EH (cell line): ENCODE measurements at regions not wholly inside any gene's neighbourhood (a gene's known extent, or its start where the extent isn't known, plus 50 kb on each side); places are given as distances from the start of the nearest gene placed in this dataset.

ENCODE experiments used
- DNase-seq: peaks from one replicate; pipeline ENCODE4 v3.0.0-alpha.2; 2015; ENCODE audit warnings: low read depth

DNA sequence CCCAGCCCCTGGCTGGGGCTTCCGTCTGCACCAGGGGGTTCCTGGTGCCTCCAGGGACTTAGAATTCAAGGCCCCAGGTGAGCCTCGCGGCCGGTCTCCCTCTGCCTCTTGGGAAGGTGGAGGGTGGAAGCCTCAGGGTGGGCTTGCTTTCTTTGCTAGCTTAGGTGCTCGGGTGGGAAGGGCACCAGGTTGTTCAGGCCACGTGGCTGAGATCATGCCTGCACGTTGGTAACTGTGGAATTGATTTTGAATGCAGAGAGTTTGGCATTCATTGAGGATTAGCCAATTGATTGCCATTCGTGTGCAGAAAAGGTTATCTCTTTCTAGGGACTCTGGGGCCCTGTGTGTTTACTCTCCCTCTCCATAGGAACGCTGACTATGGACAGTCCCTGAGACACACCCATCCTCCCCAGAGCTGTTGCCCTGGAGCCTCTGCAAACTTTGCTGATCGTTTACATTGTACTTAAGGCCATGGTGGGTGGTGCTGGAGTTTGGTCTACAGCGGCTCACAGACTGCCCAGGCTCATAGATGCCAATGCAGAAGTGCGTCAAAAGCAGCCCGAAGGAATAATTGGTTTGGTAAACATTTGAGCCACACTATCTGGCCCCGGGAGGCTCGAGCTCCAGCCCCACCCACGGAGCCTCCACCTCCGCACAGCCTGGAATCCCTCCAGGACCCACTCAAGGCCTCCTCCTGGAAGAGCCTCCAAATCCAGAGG lies 1457.7 kb downstream of the BRD1 start:
- DNase-seq: no peak

DNA sequence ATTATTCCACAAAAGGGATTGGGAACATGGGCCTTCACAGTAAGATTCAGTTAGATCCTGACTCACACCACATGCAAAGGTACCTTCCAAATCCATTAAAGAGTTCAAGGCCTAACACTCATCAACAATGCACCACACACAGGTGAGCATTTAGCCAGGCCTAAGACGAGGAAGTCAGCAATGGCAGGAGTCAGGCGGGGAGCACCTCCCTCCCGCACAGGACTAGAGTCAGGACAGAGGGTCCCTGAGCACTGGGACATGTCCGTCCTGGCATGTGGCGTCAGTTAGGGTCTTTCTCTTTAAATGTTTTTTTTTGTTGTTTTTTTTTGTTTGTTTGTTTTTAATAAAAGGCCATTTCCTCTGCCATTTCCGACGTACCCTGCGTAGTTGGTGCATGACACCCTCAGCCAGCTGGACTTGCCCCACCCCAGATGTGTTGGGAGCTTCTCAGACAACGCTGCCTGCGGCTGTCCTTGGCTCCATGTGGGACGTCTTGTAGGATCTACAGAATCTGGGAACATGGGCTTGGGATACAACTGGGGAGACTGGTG lies 1458.6 kb downstream of the BRD1 start:
- DNase-seq: no peak

DNA sequence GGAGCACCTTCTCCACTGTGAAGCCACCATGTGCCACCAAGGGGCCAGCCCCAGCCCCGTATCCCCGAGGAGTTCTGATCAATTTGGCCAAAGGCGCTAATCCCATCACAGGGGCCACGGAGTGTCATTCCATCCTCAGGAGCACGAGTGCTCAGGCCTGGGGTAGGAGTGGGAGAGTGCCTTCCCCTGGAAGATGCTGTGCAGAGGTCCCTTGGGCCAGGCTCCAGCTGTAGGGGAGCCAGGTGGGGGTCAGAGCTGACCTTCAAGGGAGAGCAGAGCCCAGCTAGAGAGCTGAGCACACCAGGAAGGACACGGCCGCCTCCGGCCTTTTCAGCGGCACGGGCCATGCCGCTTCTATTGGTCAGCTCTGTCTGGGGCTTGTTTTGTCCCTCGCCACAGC lies 1459.9 kb downstream of the BRD1 start:
- no peak for DNase-seq

DNA sequence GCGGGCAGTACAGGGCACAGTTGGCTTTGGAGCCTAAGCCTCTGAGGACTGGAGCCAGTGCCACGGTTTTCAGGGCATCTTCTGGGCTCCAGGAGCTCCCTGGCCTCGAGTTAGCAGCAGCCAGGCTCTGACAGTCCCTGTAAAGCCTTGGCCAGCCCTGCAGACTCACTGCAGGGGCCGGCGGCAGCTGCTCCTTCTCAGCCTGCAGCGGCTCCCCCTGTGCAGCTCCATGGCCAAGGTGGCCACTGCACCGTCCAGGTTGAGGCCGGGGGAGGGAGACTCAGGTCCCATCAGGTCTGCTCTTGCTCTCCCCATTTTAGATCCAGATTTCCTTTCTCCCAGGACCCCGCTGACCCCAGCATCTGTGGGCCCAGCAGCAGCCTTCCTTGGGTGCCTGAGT lies 1461.1 kb downstream of the BRD1 start:
- no peak for DNase-seq

DNA sequence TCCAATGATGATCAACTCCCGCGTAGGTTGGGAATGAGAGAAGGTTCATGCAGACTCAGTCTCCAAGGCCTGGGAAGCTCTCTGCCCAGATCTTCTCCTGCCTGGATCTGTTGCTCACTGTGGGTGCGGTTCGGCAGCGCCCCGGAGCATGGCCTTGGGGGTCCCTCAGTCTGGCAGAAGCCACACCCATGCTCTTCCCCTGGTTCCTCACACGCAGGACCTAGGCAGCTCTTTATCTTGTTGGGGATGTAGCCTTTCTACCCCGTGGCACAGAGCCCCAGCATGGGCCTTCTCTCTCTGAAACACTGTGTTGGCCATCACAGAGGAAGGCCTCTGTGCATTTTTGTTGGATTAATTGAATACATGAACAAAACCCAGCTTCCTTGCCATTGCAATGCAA lies 1461.6 kb downstream of the BRD1 start:
- DNase-seq: no peak

DNA sequence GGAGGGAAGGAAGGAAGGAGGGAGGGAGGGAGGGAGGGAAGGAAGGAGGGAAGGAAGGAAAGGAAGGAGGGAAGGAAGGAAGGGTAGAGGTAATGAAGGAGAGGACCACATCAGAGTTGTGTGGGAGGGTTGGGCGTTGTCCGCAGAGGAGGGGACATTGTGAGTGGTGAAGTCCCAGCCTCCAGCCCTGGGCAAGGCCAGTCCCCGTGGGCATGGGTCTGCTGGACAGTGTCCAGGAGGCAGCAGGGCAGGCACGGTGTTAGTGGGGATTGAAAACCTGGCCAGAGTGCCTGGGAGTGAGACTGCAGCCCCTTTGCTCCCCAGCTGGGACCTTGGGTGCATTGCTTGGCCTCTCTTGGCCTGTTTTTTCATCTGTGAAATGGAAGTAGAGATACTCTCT lies 1462.3 kb downstream of the BRD1 start:
- DNase-seq: no peak

DNA sequence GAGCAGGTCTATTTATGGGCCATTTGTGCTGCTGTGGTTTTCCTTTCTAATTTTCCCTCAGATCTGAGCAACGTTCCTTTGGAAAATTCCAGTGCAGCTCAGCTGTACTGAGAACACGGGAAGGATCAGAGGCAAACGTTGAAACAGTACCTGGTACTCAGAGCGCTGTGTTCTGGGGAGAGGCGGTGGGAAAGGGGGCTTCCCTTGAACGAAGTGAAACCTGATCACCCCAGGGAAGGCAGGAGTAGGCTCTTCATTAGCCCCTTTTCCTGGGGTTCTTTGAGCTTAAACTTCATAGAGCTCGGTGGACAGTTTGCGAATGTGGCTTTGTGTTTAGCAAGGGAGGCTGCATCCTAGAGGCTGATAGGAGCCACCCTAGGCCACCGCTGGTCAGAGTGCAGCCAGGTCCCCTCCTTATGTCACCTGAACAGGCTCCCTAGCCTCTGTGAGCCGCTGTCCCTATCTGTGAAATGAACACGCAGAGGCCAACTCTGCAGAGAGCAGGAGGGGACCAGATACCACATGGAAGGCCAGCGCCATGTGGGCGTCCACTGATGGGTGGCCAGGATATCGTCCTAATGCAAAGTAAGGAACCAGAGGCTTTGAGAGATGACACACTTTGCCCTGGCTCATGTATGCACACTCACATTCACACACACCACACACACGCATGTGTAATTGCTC lies 1464.8 kb downstream of the BRD1 start:
- DNase-seq: no peak

DNA sequence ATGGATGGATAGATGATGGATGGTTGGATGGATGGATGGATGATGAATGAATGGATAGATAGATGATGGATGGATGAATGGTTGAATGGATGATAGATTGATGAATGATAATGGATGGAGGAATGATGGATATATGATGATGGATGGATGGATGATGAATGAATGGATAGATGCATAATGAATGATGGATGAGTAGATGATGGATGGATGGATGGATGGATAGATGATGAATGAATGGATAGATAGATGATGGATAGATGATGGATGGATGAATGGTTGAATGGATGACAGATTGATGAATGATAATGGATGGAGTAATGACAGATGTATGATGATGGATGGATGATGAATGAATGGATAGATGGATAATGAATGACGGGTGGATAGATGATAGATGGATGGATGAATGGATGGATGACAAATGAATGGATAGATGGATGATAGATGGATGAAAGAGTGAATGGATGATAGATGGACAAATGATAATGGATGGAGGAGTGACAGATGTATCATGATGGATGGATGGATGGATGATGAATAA lies 1466.5 kb downstream of the BRD1 start:
- no peak for DNase-seq

DNA sequence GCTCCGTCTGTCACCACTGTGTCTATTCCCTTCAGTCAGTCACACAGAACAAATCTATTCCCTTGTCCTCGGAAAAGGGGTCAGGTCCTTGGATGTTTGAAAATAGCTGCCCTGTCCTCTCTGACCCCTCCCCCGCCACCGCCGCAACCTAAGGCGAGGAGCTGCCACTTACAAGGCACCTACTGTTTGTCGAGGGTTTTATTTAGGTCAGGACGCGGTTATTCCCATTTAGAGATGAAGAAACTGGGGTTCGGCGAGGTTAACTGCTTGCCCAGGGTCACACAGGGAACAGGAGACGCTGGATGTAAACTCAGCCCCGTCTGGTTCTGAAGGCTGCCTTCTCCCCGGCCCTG lies 1468.1 kb downstream of the BRD1 start:
- no peak for DNase-seq

DNA sequence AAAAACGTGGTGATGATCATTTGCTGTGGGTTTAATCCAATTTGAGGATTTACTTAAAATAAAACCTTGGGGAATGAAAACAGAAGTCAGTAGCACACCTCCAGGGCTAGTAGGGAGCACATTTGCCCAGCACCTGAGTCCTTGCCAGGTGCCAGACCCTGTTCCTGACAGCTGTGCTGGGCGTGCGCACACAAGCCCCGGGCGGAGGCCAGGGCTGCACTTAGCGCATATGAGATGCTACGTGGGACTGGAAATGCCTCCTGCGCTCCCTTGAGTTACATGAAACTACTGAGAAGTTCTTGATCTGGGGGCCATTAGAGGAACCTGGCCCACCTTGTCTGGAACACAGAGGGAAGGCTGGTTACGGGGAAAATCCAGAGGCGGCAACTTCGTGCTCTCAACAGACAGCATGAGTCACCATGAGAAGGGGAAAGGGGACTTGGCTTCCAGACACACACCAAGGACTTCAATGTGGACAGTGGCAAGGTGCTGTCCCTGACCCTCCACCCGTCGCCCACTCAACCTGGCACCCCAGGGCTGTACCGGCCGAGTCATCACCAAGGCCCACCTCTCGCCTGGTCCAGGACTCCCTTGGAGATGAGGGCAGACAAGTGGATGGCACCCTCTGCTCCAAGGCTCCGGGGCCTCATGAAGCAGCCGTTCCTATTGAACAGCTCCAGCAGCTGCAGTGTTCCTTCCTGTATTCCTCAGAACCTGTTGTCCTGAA lies 1468.6 kb downstream of the BRD1 start:
- DNase-seq: no peak

DNA sequence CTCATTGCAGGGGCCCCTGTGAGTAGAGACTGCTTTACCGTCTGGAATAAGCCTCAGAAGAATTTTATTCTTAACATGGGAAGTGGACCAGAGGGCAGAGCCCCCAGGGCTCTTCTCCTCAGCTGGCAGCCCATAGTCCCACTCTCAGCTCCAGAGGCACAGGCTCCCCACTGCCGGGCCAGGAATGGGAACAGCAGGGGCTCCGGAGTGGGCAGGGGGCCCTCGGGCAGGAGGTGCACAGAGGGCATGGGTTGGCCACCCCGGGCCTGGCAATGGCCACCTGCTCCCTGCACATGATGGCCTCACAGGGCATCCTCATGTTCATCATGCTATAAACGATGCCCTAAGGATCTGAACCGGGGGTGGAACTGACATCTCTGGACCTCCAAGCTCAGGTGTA lies 1469.7 kb downstream of the BRD1 start:
- no peak for DNase-seq

DNA sequence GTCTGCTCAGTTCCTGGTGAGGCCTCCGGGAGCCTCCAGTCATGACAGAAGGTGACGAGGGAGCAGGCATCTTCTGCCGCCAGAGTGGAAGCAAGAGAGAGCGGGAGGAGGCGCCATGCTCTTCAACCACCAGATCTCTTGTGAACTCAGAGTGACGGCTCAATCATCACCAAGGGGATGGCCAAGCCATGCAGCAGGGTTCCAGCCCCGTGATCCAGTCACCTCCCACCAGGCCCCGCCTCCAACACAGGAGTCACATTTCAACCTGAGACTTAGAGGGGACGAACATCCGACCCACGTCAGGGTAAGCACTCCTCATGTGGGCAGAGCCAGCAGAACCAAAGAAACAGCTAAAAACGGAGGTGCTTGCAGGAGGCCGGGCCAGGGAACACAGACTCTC lies 1470.5 kb downstream of the BRD1 start:
- no peak for DNase-seq

DNA sequence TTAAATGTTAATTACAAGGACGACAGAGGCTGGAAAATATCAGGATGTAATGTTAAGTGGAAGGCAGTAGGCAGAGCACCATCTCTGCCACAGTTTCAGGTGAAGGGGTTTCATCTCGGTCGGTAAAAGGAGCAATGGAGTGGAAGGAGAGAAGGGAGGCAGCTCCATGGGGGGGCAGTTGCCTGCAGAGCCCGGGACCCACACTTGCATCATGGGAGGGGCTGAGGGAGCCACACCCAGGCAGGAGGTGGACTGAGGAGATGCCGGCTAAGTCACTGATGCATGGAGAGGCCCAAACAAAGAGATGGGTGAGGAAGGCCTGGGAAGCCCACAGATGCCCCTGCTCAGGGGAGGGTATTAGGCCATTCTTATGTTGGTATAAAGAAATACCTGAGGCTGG lies 1470.9 kb downstream of the BRD1 start:
- no peak for DNase-seq

DNA sequence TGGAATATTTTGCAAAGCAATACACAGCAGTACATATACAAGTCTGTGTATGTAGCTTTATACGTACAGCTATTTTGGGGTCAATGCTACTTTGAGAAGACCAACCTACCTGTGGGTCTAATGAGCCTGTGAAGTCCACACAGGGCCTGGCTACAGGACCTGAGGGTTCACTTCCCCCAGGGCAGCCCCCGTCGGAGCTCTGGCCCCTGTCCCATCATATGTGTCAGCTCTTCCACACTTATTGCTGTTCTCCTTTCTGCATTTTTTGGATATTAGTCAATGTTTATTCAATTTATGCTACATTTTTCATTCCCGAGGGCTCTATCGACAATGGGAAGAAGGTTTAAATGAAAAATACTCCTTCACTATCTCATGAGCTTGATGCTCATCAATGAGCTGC lies 1473.6 kb downstream of the BRD1 start:
- DNase-seq: no peak

DNA sequence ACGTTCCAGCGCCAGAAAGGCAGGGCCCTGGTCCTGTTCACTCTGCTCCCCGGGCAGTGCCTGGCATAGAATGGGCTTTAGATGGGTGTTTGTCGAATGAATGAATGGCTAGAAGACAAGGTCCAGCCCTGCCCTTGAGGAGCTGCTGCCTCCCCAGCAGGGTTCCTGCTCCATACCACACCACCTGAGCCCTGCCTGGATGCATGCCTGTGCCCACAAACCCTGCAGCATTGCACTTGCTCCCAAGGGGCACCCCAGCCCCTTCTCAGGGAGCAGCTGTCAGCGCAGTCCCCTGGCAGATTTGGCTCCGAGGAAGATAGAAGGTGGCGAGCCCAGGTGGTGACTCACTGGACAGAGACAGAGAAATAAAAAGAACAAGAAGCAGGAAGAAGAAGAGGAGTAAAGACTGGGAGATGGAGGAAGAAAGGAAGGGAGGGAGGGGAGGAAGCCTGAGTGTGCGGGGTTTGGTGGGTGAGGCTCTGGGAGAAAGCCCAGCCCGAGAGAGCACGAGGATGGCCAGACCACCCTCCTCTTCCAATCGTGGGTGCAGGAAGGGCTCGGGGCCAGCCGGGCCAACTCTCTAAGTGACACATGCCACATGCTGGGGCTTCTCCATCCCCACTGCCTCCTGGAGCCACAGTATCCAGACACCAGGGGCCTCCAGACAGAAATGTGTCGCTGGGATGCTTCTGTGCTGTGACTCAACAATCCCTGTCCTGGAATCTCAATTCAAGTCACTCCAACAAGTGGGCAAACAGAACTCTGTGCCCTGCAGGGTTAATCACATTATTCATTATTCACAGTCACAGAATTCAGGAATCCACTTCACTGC lies 1474.3 kb downstream of the BRD1 start:
- DNase-seq: no peak

DNA sequence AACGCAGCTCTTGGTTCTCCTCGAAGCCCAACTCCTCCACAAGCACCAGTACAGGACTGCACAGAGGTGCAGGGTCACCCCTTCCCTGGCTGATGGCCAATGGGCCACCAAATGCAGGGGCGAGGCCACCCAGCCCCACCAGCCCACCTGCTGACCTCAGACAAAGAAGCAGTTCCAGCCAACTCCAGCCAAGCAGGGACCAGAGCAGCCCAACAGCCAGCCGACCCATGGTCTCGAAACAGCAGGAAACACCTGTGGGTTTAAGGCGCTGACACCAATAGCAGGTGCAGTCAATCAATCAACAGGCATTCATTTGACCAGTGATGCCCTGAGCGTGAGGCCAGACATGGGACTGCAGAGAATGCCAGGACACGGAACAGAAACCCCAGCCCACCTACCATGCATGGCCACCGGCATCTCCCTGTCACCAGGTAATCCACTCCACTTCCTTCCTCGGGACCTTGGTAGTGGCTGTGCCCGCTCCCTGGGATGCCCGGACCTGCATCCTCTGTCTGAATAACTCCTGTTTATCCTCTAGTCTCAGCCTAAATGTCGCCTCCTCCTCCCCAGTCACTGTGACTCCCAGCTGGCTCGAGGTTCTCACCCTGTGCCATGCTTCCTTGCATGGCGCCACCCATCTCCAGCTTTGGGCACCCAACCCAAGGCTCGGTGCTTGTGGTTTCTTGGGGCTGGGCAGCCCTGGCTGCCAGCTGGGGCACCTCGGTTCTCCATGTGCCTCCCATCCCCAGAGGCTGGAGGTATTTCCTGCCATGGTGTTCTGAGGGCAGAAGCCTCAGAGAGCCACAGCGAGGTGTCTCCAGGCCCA lies 1475.4 kb downstream of the BRD1 start:
- DNase-seq: no peak

DNA sequence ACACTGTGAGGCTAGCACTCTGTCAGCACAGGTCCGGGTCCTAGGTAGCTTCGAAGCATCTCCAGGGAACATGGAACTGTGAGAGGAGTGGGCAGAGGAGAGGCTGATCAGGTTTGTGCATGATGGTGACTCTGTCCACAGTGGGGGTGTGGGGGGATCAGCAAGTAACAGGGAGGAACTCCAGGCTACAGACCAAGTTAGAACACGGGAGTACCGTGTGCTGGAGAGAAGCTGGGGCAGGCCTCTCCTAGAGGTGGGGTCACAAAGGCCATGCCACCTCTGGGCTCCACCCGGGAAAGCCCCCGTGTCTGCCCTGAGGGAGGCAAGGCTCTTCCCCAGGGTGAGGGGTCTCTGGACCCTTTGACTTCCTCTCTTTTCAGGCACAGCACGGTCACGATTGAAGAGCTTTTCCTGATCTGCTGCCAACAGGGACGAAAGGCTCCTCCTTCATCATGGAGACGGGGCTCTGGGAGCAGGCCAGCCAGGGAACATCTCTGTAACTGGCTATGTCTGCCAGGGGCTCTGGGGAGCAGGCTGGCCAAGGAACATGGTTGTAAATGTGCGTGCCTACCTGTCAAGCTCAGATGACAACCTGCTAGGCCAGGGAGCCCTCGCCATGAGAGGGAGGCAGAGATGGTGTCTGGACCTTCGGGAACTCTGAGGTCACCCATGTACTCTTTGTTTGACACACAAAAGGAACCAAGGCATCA lies 1476.1 kb downstream of the BRD1 start:
- no peak for DNase-seq

DNA sequence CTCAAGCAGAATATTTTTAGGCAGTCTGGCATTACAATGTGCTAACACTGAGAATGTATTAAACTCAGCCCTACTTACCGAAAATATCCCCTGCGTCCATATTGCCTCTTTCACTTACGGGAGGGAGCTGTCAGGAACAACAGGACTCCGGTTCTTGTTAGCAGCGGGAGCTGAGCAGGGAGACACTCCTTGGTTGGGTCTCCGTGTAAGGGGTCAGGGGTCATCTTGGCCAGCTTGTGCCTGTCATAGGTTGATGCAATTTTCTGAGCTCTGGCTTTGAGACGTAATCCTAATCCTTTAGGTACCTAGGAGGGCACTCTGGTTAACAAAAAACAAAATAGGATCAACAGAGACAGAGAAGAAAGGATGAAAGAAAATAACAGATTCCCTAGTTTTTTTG lies 1477.2 kb downstream of the BRD1 start:
- no peak for DNase-seq

DNA sequence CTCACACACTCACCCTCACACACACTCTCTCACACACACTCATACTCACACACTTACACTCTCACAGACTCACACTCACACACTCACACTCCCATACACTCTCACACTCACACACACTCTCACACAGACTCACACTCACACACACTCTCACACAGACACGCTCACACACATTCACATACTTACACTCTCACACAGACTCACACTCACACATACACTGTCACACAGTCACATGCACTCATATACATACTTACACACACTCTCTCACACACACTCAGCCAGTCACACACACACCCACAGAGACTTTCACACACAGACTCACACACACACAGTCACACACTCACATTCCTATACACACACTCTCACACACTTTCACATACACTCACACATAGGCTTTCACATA lies 1478.8 kb downstream of the BRD1 start:
- no peak for DNase-seq

DNA sequence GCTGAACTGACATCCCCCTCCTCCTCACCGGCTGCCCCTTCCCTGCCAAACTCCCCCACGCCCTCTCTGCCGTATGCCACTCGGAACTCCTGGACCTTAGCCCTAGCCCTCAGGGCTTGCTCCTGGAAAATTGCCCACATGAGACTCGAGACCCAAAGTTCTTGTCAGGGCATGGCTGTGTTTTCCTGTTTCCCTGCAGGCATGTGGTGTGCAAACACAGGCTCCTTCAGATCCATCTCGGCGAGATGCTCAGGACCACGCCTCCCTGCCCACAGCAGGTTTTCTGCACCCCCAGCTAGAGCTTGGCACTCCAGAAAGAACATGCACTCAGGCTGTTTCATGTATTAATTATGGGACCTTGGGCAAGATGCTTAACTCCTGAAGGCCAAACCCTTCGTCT lies 1480.4 kb downstream of the BRD1 start:
- no peak for DNase-seq
